Gastrocnemius medialis (tissue), 4 donors: ENCODE measurements at regions not wholly inside any gene's neighbourhood (a gene's known extent, or its start where the extent isn't known, plus 50 kb on each side); places are given as distances from the start of the nearest gene placed in this dataset.
"Not testable (repeated sequence)": the region's sequence is repeated elsewhere in the genome, so short reads cannot be mapped to it uniquely, and the experiment has no call there.

Source experiments
- ATAC-seq, 2 donors: fragments of 150-250 bp; one replicate each; pipeline ENCODE4 v1.9.1; 2016
- DNase-seq, 2 donors: peaks; one replicate each; pipeline ENCODE4 v3.0.0-alpha.2; 2019
- H3K27ac ChIP-seq, 4 donors: fragments of 200-600 bp; sonication (generic); 1 replicate in 1 of 4; 2 replicates in 3 of 4; pipeline ENCODE4 v1.5.1; 2016 to 2018; ENCODE audit warnings: mild to moderate bottlenecking in 2 of 4, moderate library complexity in 1 of 4
- H3K27me3 ChIP-seq, 3 donors: fragments of 200-600 bp; sonication (generic) in 2 of 3; 1 replicate in 1 of 3; 2 replicates in 2 of 3; pipeline versions ENCODE4 v1.5.1 to v1.6.0; 2016 to 2019; ENCODE audit warnings: mild to moderate bottlenecking in 1 of 3, moderate library complexity in 1 of 3
- H3K36me3 ChIP-seq, 2 donors: fragments of 200-600 bp; sonication (generic) in 1 of 2; one replicate each; pipeline ENCODE4 v1.5.1; 2017 to 2018
- H3K4me1 ChIP-seq, 2 donors: fragments of 200-600 bp; sonication (generic) in 1 of 2; one replicate each; pipeline ENCODE4 v1.5.1; 2016 to 2017; ENCODE audit warnings: mild to moderate bottlenecking in 2 of 2
- H3K4me3 ChIP-seq, 4 donors: fragments of 200-600 bp; sonication (generic) in 3 of 4; 1 replicate in 1 of 4; 2 replicates in 3 of 4; pipeline ENCODE4 v1.5.1; 2016 to 2019; ENCODE audit warnings: mild to moderate bottlenecking in 2 of 4
- H3K9me3 ChIP-seq, 3 donors: fragments of 200-600 bp; sonication (generic) in 2 of 3; 1 replicate in 1 of 3; 2 replicates in 2 of 3; pipeline ENCODE4 v1.5.1; 2016 to 2019
- in situ Hi-C, 4 donors: fragments of 200-750 bp; cut with MboI; loops; one replicate each; pipeline versions ENCODE4 v1.15.0 to v1.8.0; 2017; ENCODE audit warnings: low sequenced_read_pairs in 4 of 4
- intact Hi-C: fragments of 100-400 bp; cut with DNase I; formaldehyde crosslinking; loops from one replicate; pipeline ENCODE4 v1.15.1; 2023; ENCODE audit warnings: low total_unique reads

DNA sequence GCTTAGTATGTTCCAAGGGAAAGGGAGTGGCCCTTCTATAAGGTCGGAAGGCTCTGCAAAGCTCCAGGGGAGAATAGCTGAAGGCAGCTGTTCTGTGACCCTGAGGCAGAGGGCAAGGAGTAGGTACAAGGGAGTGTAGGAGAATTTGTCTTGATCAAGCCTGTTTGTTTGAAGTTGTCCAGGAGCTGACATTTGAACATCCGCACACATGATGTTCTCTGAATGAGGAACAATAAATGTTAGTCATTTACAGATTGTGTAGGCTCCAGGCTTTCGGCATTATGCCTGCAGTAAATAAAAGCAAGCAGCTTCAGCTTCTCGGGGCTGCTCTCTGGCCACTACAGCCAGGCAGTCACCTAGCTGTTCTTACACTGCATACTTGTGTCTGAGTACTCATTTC, 52.7 kb downstream of the CTAGE6 start:
- DNase-seq, in situ Hi-C loops, H3K4me3 ChIP-seq, ATAC-seq, H3K27ac ChIP-seq, H3K27me3 ChIP-seq, H3K9me3 ChIP-seq, H3K4me1 ChIP-seq, intact Hi-C loops, H3K36me3 ChIP-seq: not testable (repeated sequence)

DNA sequence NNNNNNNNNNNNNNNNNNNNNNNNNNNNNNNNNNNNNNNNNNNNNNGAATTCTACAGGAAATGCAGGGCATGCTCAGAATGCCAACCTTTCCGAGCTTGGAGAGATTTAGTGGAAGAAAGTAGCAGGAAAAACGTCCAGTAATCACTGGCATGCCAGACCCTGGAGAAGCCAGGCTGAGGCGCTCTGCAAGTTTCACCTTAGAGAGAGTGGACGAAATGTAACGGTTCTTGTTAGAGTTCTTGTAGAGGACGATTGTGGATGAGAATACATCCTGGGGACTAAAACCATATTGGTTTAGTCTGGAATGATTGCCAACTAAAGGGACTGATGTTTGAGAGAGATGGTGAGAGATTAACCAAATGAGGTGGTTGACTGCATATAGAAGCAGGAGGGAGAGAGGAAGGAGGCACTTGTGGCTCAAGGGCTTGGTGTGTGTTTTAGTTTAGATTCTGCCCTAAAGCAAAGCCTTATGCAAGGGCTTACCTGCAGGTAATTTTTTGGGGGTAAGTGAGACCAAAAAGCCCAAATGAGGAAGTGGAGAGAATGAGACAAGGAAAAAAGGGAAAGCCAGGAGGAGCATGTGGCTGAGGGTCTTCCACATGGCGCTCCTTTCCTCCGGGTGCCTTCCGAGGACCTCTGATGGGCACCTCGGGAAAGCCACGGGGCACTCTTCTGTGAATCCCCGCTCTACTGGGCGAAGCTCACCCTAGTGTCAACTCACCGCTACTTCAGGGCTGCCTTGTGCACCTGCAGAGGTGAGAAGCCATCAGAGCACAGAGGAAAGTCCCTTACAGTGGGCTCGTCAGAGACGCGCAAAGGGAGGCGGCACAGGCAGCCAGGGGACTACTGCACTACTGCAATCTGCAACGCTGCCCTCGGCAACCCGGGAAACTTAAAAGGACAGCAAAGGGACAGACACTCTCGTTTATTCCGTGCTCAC, 56.5 kb downstream of the CTAGE6 start:
- H3K27me3 ChIP-seq, in situ Hi-C loops, H3K27ac ChIP-seq, DNase-seq, H3K36me3 ChIP-seq, H3K9me3 ChIP-seq, intact Hi-C loops, H3K4me1 ChIP-seq, H3K4me3 ChIP-seq: not testable (repeated sequence)
- peak in 1 of 2 donors; percentile 41 for ATAC-seq
